Left kidney (tissue), 1 donor: ENCODE measurements at regions not wholly inside any gene's neighbourhood (a gene's known extent, or its start where the extent isn't known, plus 50 kb on each side); places are given as distances from the start of the nearest gene placed in this dataset.

Experiments
- DNase-seq: peaks from one replicate; pipeline ENCODE4 v3.0.0-alpha.2; 2013

- no peak for DNase-seq
These were observed 157.4 kb downstream of the ANKRD30B start for GRCh38 chr18:14905350-14905749.

- DNase-seq: no peak
These were observed 158.0 kb downstream of the ANKRD30B start for GRCh38 chr18:14905979-14906378.

- DNase-seq: no peak
These were observed 159.4 kb downstream of the ANKRD30B start for GRCh38 chr18:14907420-14907819.

- DNase-seq: no peak
These were observed 160.6 kb downstream of the ANKRD30B start for GRCh38 chr18:14908541-14908940.

GRCh38 chr18:14912967-14913366 lies 165.0 kb downstream of the ANKRD30B start:
- no peak for DNase-seq

GRCh38 chr18:14914121-14914520 lies 166.1 kb downstream of the ANKRD30B start:
- no peak for DNase-seq

GRCh38 chr18:14914771-14915170 lies 166.8 kb downstream of the ANKRD30B start:
- DNase-seq: no peak

- no peak for DNase-seq
These were observed 168.2 kb downstream of the ANKRD30B start for GRCh38 chr18:14916181-14916580.

- DNase-seq: no peak
These were observed 168.9 kb downstream of the ANKRD30B start for GRCh38 chr18:14916851-14917250.

GRCh38 chr18:14917311-14917710 lies 169.3 kb downstream of the ANKRD30B start:
- no peak for DNase-seq

- no peak for DNase-seq
These were observed 171.7 kb downstream of the ANKRD30B start for GRCh38 chr18:14919666-14920065.

GRCh38 chr18:14921031-14921430 lies 173.1 kb downstream of the ANKRD30B start:
- DNase-seq: no peak

GRCh38 chr18:14921547-14921946 lies 173.6 kb downstream of the ANKRD30B start:
- DNase-seq: no peak

- no peak for DNase-seq
These were observed 174.1 kb downstream of the ANKRD30B start for GRCh38 chr18:14922031-14922430.

- DNase-seq: no peak
These were observed 175.1 kb downstream of the ANKRD30B start for GRCh38 chr18:14922965-14923565.

- no peak for DNase-seq
These were observed 176.3 kb downstream of the ANKRD30B start for GRCh38 chr18:14924226-14924625.

GRCh38 chr18:14925281-14925709 lies 177.3 kb downstream of the ANKRD30B start:
- no peak for DNase-seq

GRCh38 chr18:14927701-14928100 lies 179.7 kb downstream of the ANKRD30B start:
- DNase-seq: no peak

GRCh38 chr18:14928396-14928795 lies 180.4 kb downstream of the ANKRD30B start:
- no peak for DNase-seq

GRCh38 chr18:14930076-14930475 lies 182.1 kb downstream of the ANKRD30B start:
- no peak for DNase-seq

GRCh38 chr18:14930576-14930975 lies 182.6 kb downstream of the ANKRD30B start:
- no peak for DNase-seq

- no peak for DNase-seq
These were observed 185.3 kb downstream of the ANKRD30B start for GRCh38 chr18:14933049-14933851.

- DNase-seq: no peak
These were observed 186.0 kb downstream of the ANKRD30B start for GRCh38 chr18:14933964-14934363.

- no peak for DNase-seq
These were observed 187.2 kb downstream of the ANKRD30B start for GRCh38 chr18:14935210-14935609.
